SU-DHL-6 (cell line): ENCODE measurements at regions not wholly inside any gene's neighbourhood (a gene's known extent, or its start where the extent isn't known, plus 50 kb on each side); places are given as distances from the start of the nearest gene placed in this dataset.

Experiments used
- H2AFZ ChIP-seq: fragments of 200-600 bp; sonication (generic); 2 replicates; pipeline ENCODE4 v1.6.1; 2014; ENCODE audit warnings: low read depth, mild to moderate bottlenecking, moderate library complexity, mixed read lengths, antibody characterized with exemption, low read length; ENCODE audit not compliant: severe bottlenecking
- H3F3A ChIP-seq: fragments of 200-600 bp; shearing (Covaris generic); 2 replicates; pipeline ENCODE4 v1.6.0; 2016; ENCODE audit warnings: antibody characterized with exemption, mild to moderate bottlenecking; ENCODE audit not compliant: insufficient read depth
- H3K27ac ChIP-seq: fragments of 200-600 bp; sonication (generic); 2 replicates; pipeline ENCODE4 v1.5.1; 2016; ENCODE audit warnings: low read depth, mild to moderate bottlenecking, low read length, moderate library complexity, mixed read lengths
- H3K27me3 ChIP-seq: fragments of 200-600 bp; sonication (generic), shearing (Covaris generic); 2 replicates; pipeline ENCODE4 v1.6.0; 2014; ENCODE audit warnings: mild to moderate bottlenecking, low read length
- H3K36me3 ChIP-seq: fragments of 200-600 bp; sonication (generic); 2 replicates; pipeline ENCODE4 v1.6.1; 2014; ENCODE audit warnings: mild to moderate bottlenecking, low read length, mixed read lengths
- H3K4me2 ChIP-seq: fragments of 300-600, 200-600 bp; shearing (Covaris generic), sonication (generic); 2 replicates; pipeline ENCODE4 v1.6.0; 2014; ENCODE audit warnings: low read length, low read depth, mild to moderate bottlenecking; ENCODE audit not compliant: poor library complexity, severe bottlenecking
- H3K4me3 ChIP-seq: fragments of 200-600 bp; sonication (generic); 2 replicates; pipeline ENCODE4 v1.5.1; 2014; ENCODE audit warnings: antibody characterized with exemption, low read length, mild to moderate bottlenecking, mixed read lengths; ENCODE audit not compliant: insufficient read depth, poor library complexity, severe bottlenecking
- H3K79me2 ChIP-seq: fragments of 200-600 bp; sonication (generic); 2 replicates; pipeline ENCODE4 v1.6.1; 2014; ENCODE audit warnings: mild to moderate bottlenecking, low read length, moderate library complexity; ENCODE audit not compliant: insufficient read depth
- H3K9ac ChIP-seq: fragments of 200-600 bp; sonication (generic); 2 replicates; pipeline ENCODE4 v1.7.0; 2014; ENCODE audit warnings: mild to moderate bottlenecking, low read length
- H3K9me2 ChIP-seq: fragments of 200-600 bp; sonication (generic); replicated peaks from 2 replicates; pipeline ENCODE4 v1.6.1; 2014; ENCODE audit warnings: low read length; ENCODE audit not compliant: insufficient read depth
- H3K9me3 ChIP-seq: fragments of 200-600 bp; sonication (generic); 2 replicates; pipeline ENCODE4 v1.6.1; 2014; ENCODE audit warnings: low read length, mixed read lengths; ENCODE audit not compliant: insufficient read depth
- H4K20me1 ChIP-seq: fragments of 200-600 bp; sonication (generic); 2 replicates; pipeline ENCODE4 v1.6.1; 2014; ENCODE audit warnings: low read depth, mild to moderate bottlenecking, antibody characterized with exemption, low read length, moderate library complexity, mixed read lengths
- CTCF ChIP-seq: fragments of 200-600 bp; sonication (generic); IDR thresholded peaks from one replicate; pipeline ENCODE4 v1.5.1; 2017; ENCODE audit warnings: antibody characterized with exemption, mild to moderate bottlenecking, low read length, moderate library complexity; ENCODE audit not compliant: insufficient read depth, poor library complexity, severe bottlenecking
- EZH2phosphoT487 ChIP-seq: fragments of 200-600 bp; sonication (generic), shearing (Covaris generic); conservative IDR thresholded peaks from 2 replicates; pipeline ENCODE4 v1.6.1; 2018; ENCODE audit warnings: mild to moderate bottlenecking, antibody characterized with exemption, low read length, moderate library complexity, mixed read lengths

GRCh38 chr3:176724394-176724759 lies 472.9 kb downstream of the TBL1XR1 start:
- Histone ChIP-seq H3K4me3 (no peak overlapping the region), H3K9ac (no peak overlapping the region), H3K79me2 (no peaks in the 10 kb centered on the region), H3F3A (no peaks in the 10 kb centered on the region), H2AFZ (no peak overlapping the region), H3K27ac (no peak overlapping the region), H4K20me1 (no peaks in the 10 kb centered on the region), H3K27me3 (no peaks in the 10 kb centered on the region), H3K36me3 (no peaks in the 10 kb centered on the region), H3K4me2 (no peak overlapping the region), H3K9me2 (no peaks in the 10 kb centered on the region), H3K9me3 (no peaks in the 10 kb centered on the region)
- TF ChIP-seq CTCF (no peak), EZH2phosphoT487 (no peak)

DNA sequence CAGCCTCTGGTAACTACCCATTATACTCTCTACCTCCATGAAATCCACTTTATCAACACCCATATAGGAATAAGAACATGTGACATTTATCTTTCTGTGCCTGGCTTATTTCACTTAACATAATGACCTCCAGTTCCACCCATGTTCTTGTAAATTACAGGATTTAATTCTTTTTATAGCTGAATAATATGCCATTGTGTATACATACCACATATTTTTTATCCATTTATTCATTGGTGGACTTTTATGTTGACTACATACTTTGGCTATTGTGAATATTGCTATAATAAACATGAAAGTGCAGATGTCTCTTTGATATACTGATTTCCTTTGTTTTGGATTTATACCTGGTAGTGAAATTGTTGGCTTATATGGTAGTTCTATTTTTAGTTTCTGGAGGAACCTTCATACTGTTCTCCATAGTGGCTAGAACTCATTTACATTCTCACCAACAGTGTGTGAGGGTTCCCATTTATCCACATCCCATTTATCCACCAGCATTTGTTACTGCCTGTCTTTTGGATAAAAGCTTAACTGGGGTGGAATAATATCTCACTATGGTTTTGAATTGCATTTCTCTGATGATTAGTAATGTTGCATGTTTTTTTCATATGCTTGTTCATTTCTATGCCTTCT lies 473.4 kb downstream of the TBL1XR1 start:
- Histone ChIP-seq H2AFZ (no peak overlapping the region), H4K20me1 (no peaks in the 10 kb centered on the region), H3K9me2 (no peaks in the 10 kb centered on the region), H3K9me3 (no peaks in the 10 kb centered on the region), H3K27me3 (no peaks in the 10 kb centered on the region), H3K36me3 (no peaks in the 10 kb centered on the region), H3K79me2 (no peaks in the 10 kb centered on the region), H3K9ac (no peak overlapping the region), H3K4me3 (no peak overlapping the region), H3K4me2 (no peak overlapping the region), H3K27ac (no peak overlapping the region), H3F3A (no peaks in the 10 kb centered on the region)
- TF ChIP-seq CTCF = no peak
- TF ChIP-seq EZH2phosphoT487 = no peak

DNA sequence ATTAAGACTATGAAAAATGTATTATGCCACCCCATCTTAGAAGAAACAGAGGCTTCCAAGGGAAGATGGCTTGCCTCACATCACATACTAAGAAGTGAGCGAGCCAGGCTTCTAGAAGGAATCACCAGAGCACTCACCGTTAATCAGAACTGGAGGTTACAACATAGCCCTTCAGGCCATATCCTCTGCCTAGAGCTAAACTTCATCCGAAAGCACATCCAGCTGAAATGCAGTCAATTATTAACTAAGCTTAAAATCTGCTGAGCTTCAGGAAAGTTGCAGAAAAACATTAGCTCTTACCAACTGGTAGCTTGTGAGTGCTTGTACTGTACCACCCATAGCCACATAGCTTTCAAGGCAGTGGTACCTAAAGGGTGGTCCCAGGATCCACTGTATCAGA lies 483.2 kb downstream of the TBL1XR1 start:
- TF ChIP-seq CTCF = no peak
- TF ChIP-seq EZH2phosphoT487 = no peak
- Histone ChIP-seq H2AFZ (no peak overlapping the region), H3K79me2 (no peaks in the 10 kb centered on the region), H3K9ac (no peak overlapping the region), H3K4me3 (no peak overlapping the region), H3K9me3 (no peaks in the 10 kb centered on the region), H3K36me3 (no peaks in the 10 kb centered on the region), H3K9me2 (no peaks in the 10 kb centered on the region), H3K27me3 (no peaks in the 10 kb centered on the region), H4K20me1 (no peaks in the 10 kb centered on the region), H3F3A (no peaks in the 10 kb centered on the region), H3K27ac (no peak overlapping the region), H3K4me2 (no peak overlapping the region)
